Stimulated activated CD8-positive, alpha-beta memory T cell treated with anti-CD3 and anti-CD28 coated beads, Interleukin-15, amount 100 ng/mL, for 1 hour (primary cell): ENCODE measurements at regions not wholly inside any gene's neighbourhood (a gene's known extent, or its start where the extent isn't known, plus 50 kb on each side); places are given as distances from the start of the nearest gene placed in this dataset.
A peak's percentile ranks its signal among the peaks of the same experiment; 100 is the strongest.

Experiments used
- DNase-seq: peaks from one replicate; pipeline ENCODE4 v3.0.0-alpha.2; 2020; ENCODE audit warnings: low read depth

- no peak for DNase-seq
Observed at GRCh38 chr3:187900993-187901755, 155.9 kb upstream of the BCL6 start.

- no peak for DNase-seq
Observed at GRCh38 chr3:187902041-187902471, 156.8 kb upstream of the BCL6 start.

GRCh38 chr3:187902936-187903335 lies 157.7 kb upstream of the BCL6 start:
- DNase-seq, result no peak

GRCh38 chr3:187903697-187904096 lies 158.4 kb upstream of the BCL6 start:
- DNase-seq, result no peak

DNA sequence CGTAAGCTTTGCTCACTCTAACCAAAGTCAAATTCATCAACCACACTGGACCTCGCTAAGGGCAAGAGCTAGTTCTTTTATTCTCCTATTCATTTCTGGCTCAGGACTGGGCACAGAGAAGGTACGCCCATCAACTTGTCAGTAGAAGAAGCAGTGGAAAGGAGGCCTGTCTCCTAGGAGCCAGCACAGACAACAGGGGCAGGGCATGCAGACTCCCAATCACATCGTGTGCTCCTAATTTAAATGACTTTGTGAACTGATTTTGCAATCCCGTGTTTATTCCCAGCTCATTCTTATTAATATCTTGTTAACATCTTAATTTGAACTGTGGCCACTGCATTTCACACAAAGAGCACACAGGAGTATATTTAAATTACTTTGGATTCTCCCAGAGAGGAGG lies 161.1 kb upstream of the BCL6 start:
- DNase-seq, result no peak

GRCh38 chr3:187906920-187907319 lies 161.7 kb upstream of the BCL6 start:
- no peak for DNase-seq

DNA sequence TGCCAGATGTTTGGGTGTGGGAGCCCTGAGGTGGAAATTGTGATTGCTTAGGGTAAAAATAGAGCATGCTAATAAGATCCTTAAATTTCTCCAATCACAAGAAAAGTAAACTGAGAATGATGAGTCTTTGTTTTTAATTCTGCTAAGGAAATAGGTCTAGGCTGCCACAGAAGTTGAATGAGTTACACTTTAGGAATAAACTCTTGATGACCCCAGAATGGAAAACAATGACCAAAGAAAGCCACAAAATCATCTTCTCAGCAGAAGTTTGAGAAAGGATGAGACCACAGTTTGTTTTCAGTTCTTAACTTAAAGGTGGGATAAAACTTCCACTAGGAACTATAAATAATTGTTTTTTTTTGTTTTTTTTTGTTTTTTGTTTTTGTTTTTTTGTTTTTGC lies 164.6 kb upstream of the BCL6 start:
- no peak for DNase-seq

DNA sequence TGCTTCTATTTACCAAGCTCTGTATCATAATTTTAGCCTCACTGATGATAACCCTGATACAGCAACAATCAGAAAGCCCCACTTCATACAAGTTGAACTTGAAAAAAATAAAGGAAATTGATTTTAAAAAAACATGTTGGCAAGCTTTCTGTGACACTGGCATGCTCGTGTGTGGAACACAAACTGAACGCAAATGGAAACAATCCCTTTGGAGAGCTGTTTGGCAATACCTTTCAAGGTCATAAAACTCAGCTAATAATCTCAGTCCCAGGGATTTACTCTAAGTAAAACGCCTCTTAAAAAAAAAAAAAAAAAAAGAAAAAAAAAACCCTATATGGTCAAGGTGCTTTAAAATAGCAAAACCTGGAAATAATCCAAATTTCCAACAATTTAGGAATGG lies 166.7 kb upstream of the BCL6 start:
- no peak for DNase-seq

DNA sequence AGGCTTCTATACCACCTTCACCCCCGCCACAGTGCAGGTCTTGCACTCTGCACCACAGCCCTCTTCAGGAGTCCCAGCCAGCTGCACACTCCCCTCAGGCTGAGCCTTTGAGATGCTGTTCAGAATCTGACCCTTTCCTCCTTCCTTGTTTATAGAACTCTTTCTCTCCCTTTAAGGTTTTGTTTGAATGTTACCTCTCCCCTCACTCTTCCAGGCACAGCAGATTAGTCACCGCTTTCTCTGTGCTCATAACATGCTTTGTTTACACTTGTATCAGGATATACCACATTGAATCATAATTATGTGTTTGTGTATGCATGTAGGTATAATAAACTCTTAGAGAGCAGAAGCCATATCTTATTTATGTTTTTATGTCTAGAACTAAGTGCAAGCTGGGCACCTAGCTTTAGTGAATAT lies 168.4 kb upstream of the BCL6 start:
- DNase-seq, result no peak

GRCh38 chr3:187914231-187914630 lies 169.0 kb upstream of the BCL6 start:
- no peak for DNase-seq

DNA sequence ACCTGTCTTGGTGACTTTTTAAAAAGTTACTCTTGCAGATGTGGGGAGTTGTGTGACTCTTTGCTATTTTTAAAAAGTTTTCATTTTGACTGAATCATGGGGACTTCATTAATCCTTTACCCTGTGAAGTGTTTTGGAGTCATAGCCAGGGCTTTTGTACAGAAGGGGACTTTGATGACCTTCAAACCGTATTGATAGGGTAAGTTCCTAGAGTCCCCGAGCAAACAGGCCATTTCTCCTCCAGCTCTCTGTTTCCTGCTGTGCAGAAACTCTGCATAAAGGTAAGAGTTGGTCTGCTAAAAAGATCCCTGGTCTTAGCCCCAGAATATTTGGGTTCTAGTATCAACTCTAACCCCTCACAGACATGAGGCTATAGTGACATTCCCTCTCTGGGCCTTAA lies 170.8 kb upstream of the BCL6 start:
- no peak for DNase-seq

DNA sequence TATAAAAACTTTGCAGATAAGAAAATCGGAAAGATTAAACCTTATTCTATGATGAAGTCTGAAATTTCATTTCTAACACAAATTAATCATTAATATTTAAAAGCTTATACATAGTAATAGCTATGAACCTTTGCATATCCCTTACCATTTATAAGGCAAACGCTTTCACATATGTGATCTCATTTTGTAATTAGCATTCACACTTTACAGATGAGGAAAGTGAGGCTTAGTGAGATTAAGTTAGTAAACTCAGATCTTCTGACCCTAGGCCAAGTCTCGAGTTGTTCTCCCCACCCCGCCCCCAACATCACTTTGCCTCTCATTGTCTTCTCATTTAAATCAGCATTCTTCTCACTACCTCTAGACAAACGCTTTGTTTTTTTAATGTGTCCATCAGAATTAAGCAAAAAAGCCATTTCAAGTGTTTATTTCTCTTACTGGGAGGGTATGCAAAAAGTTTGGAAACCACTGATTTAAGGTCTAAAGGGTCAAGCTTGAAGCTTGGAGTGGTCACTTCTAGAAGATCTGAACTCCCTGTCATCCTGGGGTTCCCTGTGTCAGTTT lies 172.9 kb upstream of the BCL6 start:
- no peak for DNase-seq

DNA sequence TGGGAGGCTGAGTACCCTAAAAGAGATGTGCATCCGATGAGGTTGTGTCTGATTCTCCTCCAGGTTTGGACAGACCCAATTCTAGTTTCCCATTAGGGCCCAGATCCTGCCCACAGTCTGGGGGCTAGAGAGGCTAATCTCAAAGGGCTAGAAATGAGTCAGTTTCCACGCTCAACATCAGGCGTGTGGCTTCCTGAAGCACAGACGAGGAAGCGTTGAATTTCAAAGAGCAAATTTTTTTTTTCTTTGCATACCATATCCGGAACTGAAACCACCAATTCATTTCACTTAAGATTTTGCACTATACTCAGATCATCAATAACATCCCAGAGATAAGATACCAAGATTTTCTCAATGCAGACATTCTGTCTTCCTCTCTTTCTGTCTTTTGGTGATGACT lies 173.8 kb upstream of the BCL6 start:
- DNase-seq, result peak; percentile 26

GRCh38 chr3:187919544-187919943 lies 174.3 kb upstream of the BCL6 start:
- DNase-seq, result no peak

DNA sequence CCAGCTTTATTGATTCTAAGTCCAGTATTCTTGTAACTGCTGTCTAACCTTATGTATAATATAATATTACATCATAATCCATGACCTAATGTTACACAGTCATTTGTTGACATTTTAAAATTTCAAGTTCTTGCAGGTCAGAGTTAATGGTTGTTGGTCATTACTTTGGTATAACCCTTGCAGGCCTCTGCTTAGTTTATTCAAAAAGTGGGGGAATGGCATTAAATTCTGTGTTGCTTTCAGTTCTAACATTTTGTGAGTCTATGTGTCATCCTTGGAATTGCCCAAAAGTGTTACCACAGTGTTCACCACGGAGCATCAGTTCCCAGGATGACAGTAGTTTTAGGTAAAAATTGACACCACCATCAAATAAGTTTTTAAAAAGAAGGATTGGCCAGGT lies 174.8 kb upstream of the BCL6 start:
- no peak for DNase-seq

GRCh38 chr3:187920913-187921312 lies 175.6 kb upstream of the BCL6 start:
- DNase-seq, result no peak

DNA sequence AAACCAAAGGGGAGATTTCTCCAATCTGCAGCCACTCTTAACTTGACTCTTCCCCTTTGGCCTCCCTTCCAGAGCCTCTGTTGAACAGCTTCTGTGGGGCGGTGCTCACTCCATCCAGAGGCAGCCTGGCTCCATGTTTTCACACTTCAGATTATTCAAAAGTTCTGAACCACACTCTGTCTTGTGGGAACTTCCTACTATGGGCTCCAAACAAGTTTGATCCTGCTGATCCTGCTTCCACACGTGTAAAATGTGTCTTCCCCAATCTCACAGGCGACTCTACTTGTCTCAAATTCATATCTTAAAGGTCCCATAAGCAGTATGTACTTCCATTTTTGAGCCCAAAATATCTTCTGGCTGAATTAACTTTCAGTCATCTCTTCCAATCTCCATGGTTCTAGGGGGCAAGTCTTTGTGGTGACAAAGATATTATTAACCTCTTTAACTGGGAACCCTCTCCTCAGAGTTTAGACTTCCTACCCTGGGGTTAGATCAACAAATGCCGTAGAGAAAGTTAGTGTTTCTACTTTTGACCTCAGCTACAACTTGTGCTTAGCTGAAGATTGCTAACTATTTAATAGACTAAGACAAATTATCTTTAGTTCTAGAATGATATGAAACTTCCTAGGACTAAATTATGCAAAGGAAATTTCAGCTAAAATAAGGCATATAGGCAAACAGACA lies 176.3 kb upstream of the BCL6 start:
- DNase-seq, result no peak

DNA sequence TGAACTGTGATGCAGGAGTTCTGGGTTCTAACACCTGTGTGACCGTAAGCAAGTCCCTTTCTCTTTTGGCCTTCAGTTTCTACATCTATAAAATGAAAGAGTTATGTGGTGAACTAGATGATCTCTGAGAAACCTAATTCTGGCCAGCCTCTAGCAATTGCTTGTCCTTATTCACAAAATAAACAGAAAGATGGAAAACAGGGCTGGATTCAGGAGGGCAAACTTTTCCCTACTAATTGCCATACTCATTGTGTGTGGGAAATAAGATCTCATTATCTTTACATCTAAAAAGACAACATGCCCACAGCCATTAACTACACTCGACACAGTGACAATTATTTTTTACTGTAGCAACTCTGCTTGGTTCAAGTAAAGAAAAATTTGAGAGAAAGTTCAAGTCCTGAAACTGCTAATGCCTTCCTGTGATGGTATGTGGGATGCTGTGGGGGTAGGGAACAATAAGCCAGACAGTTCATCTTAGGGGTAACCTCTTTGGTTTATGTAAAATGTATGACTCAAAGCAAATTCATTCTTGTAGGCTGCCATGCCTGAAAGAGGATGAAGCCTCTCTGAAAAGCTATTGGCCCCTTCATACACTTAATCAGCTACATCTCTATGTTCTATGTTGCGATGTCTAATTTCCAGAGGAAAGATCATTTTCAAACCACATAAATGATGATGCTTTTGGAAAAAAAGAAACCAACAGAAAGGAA lies 177.6 kb upstream of the BCL6 start:
- no peak for DNase-seq

DNA sequence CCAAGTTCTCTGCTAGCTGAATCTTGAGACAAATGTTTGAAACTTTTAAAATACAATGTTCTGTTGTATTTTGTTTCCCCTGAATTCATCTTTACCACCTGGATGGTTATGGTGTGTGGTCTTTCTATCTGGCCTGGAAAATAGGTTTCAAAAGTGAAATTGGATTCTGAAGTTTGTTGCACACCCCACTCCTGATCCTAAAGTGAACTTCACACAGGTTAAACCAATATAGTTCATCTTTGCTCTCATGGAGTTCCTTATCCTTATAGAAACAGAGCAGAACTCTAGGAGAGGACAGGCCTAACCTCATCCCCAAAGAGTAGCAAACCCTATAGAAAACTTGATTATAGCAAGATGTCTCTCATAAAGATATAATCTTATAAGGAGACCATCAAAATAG lies 179.4 kb upstream of the BCL6 start:
- no peak for DNase-seq

- no peak for DNase-seq
Observed at GRCh38 chr3:187925326-187925725, 180.1 kb upstream of the BCL6 start.

- no peak for DNase-seq
Observed at GRCh38 chr3:187926620-187927019, 181.4 kb upstream of the BCL6 start.

DNA sequence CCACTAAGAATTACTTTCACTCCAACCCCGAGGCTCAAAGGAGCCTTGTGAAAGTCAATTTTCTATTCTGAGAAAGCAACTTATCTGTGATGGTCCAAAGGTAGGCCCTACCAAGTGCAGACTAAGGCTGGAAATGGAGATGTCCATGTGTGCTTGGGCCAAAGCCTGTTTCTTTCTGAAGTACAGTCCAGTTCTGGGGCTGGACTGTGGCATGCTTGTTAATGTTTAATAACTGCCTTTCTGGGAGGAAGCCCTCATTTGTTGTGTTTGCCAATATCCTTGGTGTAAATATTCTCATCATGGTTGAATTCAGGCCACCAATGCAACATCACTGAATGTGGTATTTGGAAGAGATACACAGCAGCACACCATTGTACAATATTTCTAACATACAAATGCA lies 182.3 kb upstream of the BCL6 start:
- DNase-seq, result no peak
